Bronchial epithelial cell (primary cell): ENCODE measurements at regions not wholly inside any gene's neighbourhood (a gene's known extent, or its start where the extent isn't known, plus 50 kb on each side); places are given as distances from the start of the nearest gene placed in this dataset.

Experiments used
- DNase-seq: peaks from one replicate; pipeline ENCODE4 v3.0.0-alpha.2; 2010; ENCODE audit warnings: low read depth
- FAIRE-seq: peaks from 2 replicates; lab custom pipeline; 2011; peaks lifted over from hg19 to GRCh38; lab: Jason Lieb, UNC
- H3K27me3 ChIP-seq: 2 replicates; pipeline ENCODE4 v1.5.1; 2011; ENCODE audit warnings: low read length; ENCODE audit not compliant: control insufficient read depth, insufficient read depth
- H3K36me3 ChIP-seq: 2 replicates; pipeline ENCODE4 v1.5.1; 2011; ENCODE audit warnings: low read length; ENCODE audit not compliant: control insufficient read depth, insufficient read depth
- H3K4me3 ChIP-seq: 2 replicates; pipeline ENCODE4 v1.5.1; 2011; ENCODE audit warnings: mild to moderate bottlenecking, low read depth, low read length, control low read depth
- TF ChIP-seq, protein P1 (sequence below): IDR thresholded peaks from 2 replicates; pipeline ENCODE4 v1.5.1; 2011; ENCODE audit warnings: mild to moderate bottlenecking, moderate library complexity, low read length, control low read depth, inconsistent platforms; ENCODE audit not compliant: insufficient read depth, severe bottlenecking

DNA sequence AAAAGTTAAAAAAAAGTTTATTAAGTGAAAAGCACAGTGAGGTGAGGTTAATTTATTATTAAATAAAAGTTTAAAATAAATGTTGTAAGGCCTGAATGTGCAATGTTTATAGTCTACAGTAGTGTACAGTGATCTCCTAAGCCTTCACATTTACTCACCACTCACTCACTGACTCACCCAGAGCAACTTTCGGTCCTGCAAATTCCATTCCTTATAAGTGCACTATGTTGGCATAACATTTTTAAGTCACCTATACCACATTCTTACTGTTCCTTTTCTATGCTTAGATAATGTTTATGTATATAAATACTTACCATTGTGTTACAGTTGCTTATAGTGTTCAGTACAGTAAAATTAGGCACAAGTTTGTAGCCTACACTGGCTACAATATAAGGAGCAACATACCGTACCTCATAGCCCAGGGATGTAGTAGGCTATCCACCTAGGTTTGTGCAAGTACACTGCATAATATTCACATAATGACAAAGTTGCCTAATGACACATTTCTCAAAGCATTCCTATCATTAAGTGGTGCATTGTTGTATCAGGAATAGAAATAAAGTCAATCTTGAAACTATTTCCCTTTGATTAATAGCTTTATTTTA is 426.5 kb upstream of the BRINP3 start:
- FAIRE-seq: no peak
- no peaks in the 10 kb centered on the region for H3K36me3 ChIP-seq
- no peaks in the 10 kb centered on the region for H3K27me3 ChIP-seq
- peak; percentile 44 for DNase-seq
- no peak overlapping the region for H3K4me3 ChIP-seq
- TF ChIP-seq, protein P1, sequence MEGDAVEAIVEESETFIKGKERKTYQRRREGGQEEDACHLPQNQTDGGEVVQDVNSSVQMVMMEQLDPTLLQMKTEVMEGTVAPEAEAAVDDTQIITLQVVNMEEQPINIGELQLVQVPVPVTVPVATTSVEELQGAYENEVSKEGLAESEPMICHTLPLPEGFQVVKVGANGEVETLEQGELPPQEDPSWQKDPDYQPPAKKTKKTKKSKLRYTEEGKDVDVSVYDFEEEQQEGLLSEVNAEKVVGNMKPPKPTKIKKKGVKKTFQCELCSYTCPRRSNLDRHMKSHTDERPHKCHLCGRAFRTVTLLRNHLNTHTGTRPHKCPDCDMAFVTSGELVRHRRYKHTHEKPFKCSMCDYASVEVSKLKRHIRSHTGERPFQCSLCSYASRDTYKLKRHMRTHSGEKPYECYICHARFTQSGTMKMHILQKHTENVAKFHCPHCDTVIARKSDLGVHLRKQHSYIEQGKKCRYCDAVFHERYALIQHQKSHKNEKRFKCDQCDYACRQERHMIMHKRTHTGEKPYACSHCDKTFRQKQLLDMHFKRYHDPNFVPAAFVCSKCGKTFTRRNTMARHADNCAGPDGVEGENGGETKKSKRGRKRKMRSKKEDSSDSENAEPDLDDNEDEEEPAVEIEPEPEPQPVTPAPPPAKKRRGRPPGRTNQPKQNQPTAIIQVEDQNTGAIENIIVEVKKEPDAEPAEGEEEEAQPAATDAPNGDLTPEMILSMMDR: no peak

DNA sequence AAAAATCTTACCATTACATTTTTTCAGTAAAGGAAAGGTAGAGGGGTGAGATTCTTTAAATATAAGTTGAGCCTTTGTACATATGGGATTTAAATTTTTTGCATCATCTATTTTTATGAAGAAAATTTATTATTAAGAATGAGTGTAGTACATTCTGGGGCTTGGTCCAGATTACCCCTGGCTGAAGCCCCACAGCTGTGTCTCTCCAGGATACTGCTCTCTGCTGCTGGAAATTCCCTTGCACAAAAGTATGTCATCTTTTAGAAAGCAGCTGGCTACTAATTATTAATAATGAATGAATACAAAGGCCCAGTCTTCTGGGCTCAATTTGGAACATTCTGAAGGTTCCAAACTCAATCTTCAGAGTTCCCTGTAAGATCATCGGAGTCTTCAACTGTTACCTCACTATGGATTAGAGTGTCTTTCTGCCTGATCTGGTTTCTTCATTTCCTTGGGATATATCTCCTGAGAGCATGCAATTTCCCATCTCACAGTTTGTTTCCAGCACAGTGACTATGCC is 428.6 kb upstream of the BRINP3 start:
- TF ChIP-seq, protein P1: no peak
- no peak for DNase-seq
- no peak for FAIRE-seq

DNA sequence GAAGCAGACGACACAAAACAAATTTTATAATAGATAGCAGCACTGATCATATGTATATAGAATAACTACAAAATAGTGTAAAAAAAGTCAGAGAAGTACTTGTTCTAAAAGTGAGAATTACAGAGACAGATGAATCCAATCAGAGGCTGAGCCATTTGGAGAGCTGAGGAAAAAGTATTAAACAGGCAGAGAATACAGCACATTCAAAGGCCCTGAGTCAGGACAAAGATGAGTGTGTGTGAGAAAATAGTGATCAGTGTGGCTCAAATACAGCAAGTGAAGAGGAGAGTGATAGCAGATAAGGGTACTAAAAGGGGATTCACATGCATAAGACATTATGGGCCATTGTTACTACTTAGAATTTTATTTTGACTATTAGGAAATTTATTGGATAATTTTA is 430.6 kb upstream of the BRINP3 start:
- no peak for FAIRE-seq
- DNase-seq: no peak
- TF ChIP-seq, protein P1: no peak
- H3K27me3 ChIP-seq: no peaks in the 10 kb centered on the region
- H3K4me3 ChIP-seq: no peak overlapping the region
- no peaks in the 10 kb centered on the region for H3K36me3 ChIP-seq

More for the DNA sequence above, 428.6 kb upstream of the BRINP3 start:
- Histone ChIP-seq H3K27me3 (no peaks in the 10 kb centered on the region), H3K36me3 (no peaks in the 10 kb centered on the region), H3K4me3 (no peak overlapping the region)

DNA sequence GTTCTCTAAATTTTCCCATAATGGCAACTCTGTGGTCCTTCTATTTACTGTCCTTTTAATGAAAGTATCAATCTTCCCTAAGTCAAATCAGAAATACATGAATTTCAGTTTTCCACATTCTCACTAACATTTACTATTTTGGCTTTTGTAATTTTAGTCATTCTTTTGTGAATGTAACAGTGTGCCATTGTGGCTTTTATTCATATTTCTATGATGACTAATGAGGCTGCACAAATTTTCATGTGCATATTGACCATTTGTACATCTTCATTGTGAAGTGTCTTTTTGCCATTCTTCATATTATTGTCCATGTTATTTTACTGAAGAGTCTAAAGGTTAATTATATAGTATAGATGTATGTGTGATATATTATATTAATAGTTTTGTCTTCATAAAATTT is 431.0 kb upstream of the BRINP3 start:
- Histone ChIP-seq H3K27me3 (no peaks in the 10 kb centered on the region), H3K4me3 (no peak overlapping the region), H3K36me3 (no peaks in the 10 kb centered on the region)
- no peak for FAIRE-seq
- TF ChIP-seq, protein P1: no peak
- no peak for DNase-seq

DNA sequence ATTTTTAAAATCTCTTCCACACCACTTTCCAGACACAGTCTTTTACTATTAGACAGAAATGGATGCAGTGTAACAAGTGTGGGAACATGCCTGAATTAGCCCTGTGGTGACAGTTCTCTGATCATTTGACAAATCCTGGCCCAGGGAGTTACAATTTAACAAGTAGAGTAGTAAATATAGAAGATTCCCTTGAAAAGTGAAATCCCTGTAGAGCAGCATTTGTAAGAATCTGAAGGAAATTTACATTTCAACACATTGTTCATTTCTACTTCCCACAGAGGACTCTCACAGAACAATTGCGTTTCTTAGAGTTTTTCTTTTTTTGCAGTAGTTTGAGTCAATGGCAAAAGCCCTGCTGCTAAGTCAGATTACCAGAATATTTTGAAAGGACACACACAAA is 458.3 kb upstream of the BRINP3 start:
- DNase-seq (no peak), FAIRE-seq (no peak)
- H3K36me3 ChIP-seq: no peaks in the 10 kb centered on the region
- no peaks in the 10 kb centered on the region for H3K27me3 ChIP-seq
- TF ChIP-seq, protein P1: no peak
- H3K4me3 ChIP-seq: no peak overlapping the region

DNA sequence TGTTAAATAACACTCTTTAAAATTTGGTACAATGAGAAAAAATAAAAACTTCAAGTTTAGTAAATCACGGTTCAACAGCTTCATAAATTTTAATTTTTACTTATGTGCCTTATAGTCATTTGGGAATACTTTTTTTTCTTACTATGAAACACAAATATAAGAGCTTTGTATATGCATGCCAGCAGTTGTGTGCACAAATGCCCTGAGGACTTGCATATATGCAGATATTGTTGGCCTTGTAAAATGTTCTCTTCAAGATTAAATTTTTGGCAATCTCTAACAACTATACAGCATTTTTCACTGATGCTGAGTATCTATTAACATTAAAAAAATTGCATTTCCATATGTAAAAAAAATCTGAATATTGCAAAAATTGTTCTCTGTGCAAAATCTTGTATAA is 458.7 kb upstream of the BRINP3 start:
- Histone ChIP-seq H3K27me3 (no peaks in the 10 kb centered on the region), H3K4me3 (no peak overlapping the region), H3K36me3 (no peaks in the 10 kb centered on the region)
- DNase-seq (no peak), FAIRE-seq (no peak)
- TF ChIP-seq, protein P1: no peak
